GM18870 (cell line): ENCODE measurements at regions not wholly inside any gene's neighbourhood (a gene's known extent, or its start where the extent isn't known, plus 50 kb on each side); places are given as distances from the start of the nearest gene placed in this dataset.
"Not testable (repeated sequence)": the region's sequence is repeated elsewhere in the genome, so short reads cannot be mapped to it uniquely, and the experiment has no call there.

ENCODE experiments used
- ATAC-seq: cut with Tn5 transposase; IDR thresholded peaks from one replicate; pipeline ENCODE4 v1.9.1; 2021; ENCODE audit warnings: moderate library complexity; ENCODE audit not compliant: unreplicated experiment

DNA sequence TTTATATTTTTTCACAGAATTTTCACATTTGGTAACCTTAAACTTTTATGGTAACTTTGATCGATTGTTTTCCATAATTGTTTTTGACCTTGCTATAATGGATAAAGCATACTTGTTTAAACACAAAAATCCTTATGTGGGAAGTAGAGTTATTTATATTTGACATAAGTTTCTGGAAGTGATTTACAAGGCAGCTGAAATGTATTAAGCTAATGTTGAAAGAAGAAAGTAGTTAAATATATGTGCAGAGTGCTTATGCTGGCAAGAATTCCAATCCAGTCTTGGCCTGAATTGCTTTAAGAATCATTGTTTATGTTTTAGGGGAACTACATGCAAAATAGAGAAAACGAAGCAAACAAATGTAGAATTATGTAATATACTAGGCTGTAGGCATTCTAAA lies 763.6 kb downstream of the TAF11L14 start:
- ATAC-seq: no peak

DNA sequence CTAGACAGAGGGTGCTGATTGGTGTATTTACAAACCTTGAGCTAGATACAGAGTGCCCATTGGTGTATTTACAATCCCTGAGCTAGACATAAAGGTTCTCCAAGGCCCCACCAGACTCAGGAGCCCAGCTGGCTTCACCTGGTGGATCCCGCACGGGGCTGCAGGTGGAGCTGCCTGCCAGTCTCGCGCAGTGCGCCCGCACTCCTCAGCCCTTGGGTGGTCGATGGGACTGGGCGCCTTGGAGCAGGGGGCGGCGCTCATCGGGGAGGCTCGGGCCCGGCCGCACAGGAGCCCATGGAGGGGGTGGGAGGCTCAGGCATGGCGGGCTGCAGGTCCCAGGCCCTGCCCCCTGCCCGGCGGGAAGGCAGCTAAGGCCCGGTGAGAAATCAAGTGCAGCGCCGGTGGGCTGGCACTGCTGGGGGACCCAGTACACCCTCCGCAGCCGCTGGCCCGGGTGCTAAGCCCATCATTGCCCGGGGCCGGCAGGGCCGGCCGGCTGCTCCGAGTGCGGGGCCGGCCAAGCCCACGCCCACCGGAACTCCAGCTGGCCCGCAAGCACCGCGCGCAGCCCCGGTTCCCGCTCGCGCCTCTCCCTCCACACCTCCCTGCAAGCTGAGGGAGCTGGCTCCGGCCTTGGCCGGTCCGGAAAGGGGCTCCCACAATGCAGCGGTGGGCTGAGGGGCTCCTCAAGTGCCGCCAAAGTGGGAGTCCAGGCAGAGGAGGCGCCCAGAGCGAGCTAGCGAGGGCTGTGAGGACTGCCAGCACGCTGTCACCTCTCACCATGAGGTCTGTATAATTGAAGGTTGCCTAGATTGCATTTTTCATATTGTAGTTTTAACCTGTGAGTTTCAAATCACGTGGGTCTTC lies 765.4 kb downstream of the TAF11L14 start:
- not testable (repeated sequence) for ATAC-seq

DNA sequence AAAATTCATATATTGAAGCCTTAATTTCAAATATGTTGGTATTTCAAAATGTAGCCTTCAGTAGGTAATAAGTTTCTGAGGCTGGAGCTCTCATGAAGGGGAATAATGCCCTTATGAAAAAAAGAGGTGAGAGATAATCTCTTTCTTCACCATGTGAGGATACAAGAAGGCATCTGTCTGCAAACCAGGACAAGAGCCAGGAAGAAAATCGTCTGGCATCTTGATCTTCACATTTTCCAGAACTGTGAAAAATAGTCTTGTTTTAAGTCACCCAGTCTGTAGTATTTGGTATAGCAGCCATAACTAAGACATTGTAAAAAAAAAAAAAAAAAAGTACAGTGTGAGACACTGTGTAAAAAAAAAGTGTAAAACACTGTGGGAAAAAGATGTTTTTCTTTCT lies 768.9 kb downstream of the TAF11L14 start:
- no peak for ATAC-seq

DNA sequence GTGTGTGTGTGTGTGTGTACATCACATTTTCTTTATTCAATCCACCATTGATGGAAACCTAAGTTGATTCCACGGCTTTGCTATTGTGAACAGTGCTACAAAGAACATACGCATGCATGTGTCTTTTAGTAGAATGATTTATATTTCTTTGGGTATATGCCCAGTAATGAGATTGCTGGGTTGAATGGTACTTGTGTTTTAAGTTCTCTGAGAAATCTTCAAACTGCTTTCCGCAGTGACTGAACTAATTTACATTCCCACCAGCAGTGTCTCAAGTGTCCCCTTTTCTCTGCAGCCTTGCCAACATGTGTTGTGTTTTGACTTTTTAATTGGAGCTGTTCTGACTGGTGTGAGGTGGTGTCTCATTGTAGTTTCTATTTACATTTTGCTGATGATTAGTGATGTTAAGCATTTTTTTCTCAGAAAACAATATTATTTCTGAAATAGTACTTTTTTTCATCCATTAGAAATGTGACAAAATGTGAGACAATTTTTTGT lies 769.7 kb downstream of the TAF11L14 start:
- no peak for ATAC-seq

DNA sequence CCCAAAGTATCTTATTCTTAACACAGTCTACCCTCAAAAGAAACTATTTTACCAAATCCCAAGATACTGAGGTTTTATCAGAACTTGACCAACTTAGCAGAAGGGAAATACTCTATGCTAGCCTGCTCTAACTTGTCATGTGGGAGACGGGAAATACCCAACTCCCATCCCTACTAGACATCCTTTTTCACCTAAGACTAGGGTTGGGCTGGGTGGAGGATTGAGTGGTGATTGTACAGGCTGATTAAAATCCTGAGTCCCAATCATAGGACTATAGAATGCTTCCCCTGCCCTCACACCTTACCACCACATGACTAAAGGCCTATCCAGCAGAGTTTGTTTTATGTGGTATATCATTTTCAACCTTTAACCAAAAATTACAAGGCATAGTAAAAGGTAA lies 786.5 kb downstream of the TAF11L14 start:
- ATAC-seq: no peak

DNA sequence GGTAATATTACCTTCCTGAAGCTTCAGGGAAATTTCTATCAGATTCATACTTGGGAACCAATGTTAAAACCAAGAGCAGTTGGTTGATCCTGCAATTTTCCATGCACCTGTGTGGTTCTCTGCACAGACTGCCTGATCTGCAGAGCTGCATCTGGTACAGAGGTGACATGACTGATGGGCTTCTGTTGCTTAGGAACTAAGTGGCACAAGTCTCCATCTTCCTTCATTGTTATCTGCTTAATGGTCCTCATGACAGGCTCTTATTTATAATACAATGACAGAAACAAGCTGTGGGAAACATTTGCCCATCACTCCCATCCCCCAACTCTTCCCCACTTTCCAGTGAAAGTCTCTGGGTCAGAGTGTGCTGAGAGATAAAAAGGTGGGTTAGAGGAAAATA lies 799.1 kb downstream of the TAF11L14 start:
- no peak for ATAC-seq

DNA sequence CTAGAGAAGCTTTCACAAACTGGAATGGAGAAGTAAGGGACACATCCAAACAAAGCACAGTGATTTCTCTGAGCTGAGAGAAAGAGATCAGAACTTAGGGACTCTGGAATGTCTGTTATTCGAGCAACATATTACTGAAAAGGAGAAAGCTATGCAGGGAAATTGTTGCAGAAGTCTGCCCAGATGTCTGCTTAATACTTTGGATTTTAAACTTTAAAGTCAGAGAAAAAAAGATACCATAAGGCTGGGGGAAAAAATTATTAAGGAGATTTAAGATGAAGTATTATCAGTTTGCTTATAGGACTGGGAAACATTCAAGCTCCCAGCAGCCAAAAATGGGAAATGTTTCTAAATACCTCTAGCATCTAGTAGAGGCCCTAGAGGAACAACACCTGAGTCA lies 803.9 kb downstream of the TAF11L14 start:
- ATAC-seq: no peak

DNA sequence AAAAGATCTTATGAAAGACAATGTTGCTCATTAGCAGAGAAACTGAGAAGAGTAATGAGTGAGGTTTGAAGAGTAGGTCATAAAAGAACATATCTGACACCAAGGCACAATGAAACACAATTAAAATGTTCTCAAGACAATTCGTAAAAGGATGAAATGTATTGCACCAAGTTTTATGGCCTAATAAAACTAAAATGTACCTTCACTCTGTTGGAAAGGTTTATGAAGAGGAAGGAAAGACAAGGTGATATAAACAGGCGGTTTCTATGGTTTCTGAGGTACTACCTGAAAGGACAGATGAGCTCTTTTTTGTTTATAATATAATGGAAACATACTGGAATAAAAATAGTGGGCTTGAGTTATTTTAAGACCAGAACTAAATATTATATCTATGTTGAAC lies 821.3 kb downstream of the TAF11L14 start:
- ATAC-seq: no peak

DNA sequence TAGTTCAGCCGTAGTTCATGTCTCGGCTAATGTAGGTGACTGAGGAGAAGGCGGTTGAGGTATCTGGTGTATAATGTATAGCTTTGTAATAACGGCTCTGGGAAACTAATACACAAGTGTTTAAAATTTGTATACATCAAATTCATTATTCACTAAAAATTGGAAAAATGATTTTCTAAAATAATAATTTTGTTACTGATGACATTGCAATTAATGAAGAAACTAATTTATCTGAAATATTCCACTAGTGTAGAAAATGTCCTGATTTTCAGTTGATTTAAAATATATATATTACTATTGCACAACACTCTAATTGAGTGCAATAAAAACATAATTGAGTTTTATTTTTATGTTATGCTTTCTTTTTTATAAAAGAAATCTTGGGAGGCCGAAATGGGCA lies 823.0 kb downstream of the TAF11L14 start:
- ATAC-seq: no peak

DNA sequence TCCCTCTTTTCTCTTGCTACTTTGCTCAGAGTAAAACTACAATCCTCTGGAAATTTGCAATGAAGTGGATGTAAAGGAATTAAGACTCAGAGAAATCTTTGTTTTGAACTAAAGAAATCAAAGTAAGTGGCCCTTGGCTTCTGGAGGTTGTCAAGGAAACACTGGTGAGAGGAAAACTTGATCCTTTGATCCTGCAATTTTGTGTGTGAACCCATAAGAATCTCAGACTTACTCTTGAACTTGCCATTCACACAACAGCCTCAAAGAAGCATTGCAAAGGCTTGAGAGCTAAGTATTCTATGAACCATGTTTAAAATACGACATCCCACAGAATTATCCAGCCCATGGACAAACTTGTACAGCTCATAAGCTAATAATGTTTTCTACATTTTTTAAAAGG lies 827.5 kb downstream of the TAF11L14 start:
- ATAC-seq: no peak

DNA sequence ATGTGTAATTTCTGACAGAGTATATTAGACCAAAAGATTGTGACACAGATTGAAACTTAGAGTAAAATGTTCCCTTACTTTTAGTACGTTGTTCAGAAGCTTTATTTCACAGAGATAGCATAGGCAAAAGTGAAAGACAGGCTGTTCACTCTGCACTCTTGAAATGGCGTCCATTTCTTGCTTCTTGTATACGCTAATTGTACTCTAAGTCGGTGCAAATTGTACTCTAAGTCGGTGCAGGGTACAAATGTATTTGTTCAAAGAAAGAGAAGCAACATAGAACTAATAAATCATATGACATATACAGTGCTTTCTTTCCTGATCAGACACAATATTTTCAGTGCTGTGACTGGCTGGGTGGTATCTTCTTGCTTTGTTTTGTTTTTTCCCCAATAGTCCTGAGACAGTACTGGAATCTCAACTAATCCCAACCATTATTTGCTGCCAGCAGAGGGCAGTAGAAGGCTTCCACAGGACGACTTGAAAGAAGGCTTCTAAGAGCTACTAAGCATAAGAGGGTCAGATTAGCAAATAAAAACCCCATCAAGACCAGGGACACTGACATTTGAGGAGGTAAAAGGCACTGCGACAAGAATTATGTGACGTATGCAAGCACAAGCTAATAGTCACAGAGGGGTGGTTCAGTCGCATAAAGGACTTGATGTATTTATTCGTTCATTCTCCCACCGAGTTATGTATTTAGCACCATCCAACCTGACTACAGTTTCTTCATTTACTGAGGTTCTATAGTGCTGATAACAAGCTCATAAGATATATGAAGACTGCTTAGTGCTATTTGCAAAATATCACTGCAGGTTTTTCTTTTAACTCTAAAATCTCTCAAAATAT lies 831.8 kb downstream of the TAF11L14 start:
- peak; percentile 94 for ATAC-seq

DNA sequence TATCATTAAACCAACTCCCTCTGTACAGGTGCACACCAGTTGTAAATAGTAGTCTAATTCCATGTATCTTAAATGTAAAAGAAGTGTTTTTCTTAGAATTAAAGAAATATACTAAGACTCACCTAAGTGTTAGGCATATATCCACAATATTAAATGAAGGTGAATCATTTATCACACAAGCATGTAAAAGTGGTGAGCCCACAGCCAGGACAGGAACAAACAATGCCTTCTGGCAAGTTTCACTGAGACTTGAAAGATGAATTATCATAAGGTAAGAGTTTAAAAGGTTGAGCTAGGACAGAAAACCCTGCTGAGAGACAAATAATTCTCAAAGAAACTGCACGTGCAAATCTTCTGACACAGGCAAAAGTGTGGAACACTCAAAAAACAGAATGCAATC lies 832.5 kb downstream of the TAF11L14 start:
- no peak for ATAC-seq

DNA sequence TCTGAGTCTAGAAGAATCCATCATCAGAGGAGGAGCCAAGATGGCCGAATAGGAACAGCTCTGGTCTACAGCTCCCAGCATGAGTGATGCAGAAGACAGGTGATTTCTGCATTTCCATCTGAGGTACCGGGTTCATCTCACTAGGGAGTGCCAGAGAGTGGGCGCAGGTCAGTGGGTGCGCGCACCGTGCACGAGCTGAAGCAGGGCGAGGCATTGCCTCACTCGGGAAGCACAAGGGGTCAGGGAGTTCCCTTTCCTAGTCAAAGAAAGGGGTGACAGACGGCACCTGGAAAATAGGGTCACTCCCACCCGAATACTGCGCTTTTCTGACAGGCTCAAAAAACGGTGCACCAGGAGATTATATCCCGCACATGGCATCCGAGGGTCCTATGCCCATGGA lies 837.5 kb downstream of the TAF11L14 start:
- not testable (repeated sequence) for ATAC-seq

DNA sequence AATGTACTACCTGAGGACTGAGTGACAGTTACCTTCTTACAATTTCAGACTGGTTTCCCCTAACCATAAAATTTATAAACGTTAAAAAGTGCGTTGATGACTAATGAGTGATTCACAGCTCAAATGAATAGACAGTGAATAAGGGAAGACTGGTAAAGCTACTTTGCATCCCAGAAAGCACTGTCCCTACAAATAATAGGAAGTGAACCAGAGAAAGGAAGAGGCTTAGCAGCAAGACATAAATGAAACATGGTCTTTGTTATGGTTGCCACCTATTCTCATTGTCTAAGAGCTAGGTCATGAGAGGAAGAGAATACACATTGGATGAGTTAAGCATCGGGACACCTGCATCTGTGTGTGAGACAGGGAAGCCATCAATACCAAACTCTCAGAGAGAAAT lies 849.2 kb downstream of the TAF11L14 start:
- ATAC-seq: no peak

DNA sequence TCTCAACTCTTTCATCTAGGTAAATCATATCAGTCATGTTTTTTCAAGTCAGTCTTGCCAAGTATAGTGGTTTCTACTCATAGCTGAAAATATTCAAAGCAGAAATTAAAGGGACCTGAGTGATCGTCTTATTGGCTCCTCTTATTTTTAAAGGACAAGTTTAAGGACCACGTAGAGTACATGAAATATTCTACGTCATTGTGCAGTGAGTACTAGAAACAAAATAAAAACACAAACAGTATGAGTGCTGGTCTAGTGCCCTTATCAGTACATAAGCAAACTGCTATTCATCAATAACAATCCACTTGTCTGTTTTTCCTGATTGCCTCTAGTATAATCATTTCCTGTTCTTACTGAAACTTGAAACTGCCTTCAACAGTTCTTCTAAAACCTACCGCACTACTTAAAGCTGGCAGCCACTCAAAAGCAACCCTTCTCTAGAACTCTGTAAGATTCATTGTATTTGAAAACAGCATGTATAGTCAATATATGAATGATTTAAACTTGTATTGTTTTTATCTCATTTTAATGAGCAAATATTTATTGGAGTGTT lies 853.7 kb downstream of the TAF11L14 start:
- ATAC-seq: no peak

DNA sequence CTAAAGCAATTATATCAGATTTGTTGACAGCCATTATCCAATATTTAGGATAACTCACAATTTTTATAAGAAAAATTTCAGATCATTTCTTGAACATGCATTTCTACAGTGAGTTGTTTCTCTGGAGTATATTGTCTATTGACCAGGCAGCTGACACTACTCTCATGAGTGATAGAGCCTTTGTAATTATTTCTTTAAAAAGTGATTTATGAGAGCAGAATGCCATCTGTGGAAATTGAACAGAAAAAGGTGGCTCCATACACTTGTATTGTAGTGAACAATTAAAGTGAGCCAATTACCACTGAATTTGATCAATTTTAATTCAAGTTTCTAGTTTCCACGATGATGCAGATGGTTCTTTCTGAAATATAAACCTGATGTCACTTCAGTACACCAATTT lies 855.4 kb downstream of the TAF11L14 start:
- ATAC-seq: no peak

DNA sequence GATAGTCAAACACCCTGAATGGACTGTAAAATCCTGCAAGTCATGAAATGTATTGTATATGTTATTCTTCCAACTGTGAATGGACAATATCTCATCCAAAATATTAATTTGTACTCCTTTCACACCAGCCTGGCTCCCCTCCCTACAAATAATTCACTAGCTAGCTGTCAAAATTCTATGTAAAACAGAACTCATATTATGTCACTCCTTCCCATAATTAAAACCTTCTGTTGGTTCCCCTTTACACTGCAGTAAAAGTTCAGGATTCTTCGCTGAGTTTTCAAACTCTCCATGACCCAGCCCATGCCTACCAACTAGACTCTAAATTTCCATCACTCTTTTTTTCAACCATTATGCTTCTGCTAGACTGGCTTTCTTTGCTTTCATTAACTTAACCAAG lies 857.1 kb downstream of the TAF11L14 start:
- ATAC-seq: no peak

DNA sequence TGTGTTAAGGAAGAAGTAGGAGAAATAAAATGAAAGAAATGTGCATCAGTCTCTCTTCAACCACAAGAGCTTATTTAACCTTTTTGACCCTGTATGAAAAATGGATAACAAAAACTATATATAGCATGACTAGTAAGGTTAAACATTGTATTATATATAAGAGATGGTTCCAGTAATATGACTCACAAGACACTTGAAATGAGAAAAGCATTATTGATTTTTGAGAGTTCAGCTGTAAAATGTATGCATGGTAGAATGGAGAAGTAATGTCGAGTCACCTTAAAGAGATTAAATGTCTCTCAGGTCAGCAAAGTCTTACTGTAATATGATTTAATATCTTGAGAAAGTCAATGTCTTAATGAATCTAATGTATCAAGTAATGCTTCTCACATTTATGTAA lies 860.9 kb downstream of the TAF11L14 start:
- no peak for ATAC-seq

DNA sequence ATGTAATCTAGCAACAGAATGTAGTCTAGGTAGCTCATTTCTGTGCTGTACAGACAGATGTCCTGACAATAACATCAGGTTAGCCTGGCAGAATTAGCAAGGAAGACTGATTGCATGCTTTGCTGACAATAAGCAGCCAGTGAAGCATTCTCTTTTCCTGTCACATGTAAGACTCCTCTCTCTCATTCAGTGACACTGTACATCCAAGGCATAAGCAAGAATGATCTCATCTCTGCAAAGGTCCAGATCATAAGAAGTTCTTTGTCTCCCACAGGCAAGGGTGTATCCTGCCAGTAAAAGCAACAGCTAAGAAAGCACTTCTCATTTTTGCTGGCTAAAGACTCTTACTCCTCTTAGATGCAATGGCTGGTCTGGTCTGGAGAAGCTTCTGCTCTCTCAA lies 861.8 kb downstream of the TAF11L14 start:
- ATAC-seq: no peak

DNA sequence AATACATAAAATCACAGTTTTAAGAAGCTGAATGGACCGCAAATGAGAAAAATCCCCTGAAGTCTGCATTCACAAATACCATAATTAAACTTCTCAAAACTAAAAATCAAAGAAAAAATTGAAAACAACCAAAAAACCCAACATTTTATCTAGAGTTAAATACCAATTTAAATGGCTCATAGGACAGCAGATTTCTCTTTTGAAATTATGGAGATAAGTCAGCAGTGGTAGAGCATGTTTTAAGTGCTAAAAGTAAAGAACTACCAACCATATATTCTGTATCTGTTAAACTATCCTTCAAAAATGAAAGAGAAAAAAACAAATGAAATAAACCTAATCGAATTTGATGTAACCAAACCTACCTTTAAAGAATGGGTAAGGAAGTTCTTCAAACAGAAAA lies 862.8 kb downstream of the TAF11L14 start:
- ATAC-seq: no peak

DNA sequence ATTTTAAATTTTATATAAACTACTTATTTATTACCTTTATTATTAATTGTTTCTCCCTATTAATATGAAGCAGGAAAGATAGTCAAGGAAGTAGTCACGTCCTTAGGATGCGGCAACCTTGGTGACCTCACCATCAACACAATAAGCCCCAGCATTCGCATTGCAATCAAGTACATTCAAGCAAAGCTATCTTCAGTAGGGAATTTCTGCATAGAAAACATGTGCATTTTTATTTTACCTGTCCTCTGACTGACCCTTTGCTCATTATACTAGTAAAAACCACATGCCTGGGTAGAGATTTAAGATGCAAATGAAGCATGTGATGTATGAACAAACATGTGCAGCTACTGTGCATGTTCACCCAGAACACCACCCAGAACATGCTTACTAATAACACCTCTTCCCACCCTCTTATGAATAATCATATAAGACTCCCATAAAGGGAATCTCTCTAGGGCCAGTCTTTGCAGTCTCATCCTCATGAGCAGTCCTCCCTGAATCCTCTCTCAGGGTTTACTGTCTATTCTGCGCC lies 869.6 kb downstream of the TAF11L14 start:
- ATAC-seq: no peak
